ENCODE measurements at regions not wholly inside any gene's neighbourhood (a gene's known extent, or its start where the extent isn't known, plus 50 kb on each side); places are given as distances from the start of the nearest gene placed in this dataset.
"Not testable (repeated sequence)": the region's sequence is repeated elsewhere in the genome, so short reads cannot be mapped to it uniquely, and the experiment has no call there.

GRCh38 chr12:65740873-65741600, 83.2 kb upstream of the HMGA2 start:
- peak overlapping the region; percentile 36 to 59 for H3K4me3 ChIP-seq (ENCODE audit: low read length in 2 of 2)
- H3K27me3 ChIP-seq (ENCODE audit: control insufficient read depth in 1 of 2, insufficient read depth in 2 of 2, low read length in 1 of 2), result no peaks in the 10 kb centered on the region
- H3K9me3 ChIP-seq (ENCODE audit: control insufficient read depth, low read length), result no peaks in the 10 kb centered on the region
- no peaks in the 10 kb centered on the region for H3K4me1 ChIP-seq (ENCODE audit: control insufficient read depth in 1 of 2, insufficient read depth in 2 of 2, low read length in 2 of 2)
- peak; percentile 81 for ATAC-seq (ENCODE audit: low FRiP score)
- 17 to 19% methylated on average over 34 to 42 of the region's 42 CpGs for WGBS, 2 donors
- intact Hi-C loops (cut with DNase I), result no loop called here
- DNase-seq, result peak; percentile 68 to 87
- no peak overlapping the region for H3K27ac ChIP-seq (ENCODE audit: low read depth in 1 of 2, low read length in 2 of 2)
- H3K36me3 ChIP-seq (ENCODE audit: control insufficient read depth in 1 of 2, insufficient read depth in 2 of 2, low read length in 1 of 2), result no peaks in the 10 kb centered on the region

DNA sequence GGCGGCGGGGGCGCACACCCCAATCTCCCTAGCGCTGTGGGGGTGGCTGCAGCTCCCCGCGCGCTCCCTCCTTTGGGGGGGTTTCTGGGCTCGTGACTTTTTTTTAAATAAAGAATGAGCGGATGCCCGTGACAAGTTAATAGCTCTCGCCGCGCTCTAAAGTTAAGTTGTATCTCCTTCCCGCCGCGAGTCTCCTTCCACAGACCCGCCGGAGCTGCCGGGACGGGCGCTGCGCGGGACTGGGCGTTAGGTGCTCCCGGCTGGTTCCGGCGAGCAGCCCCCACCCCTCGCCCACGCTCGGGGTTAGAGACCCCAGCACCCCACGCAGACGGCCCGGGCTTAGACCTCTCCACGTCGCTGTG, 82.6 kb upstream of the HMGA2 start:
- DNase-seq (no peak), ATAC-seq (ENCODE audit: low FRiP score) (peak; percentile 55)
- intact Hi-C loops (cut with DNase I), result no loop called here
- peak overlapping the region; percentile 50 to 59 for H3K4me3 ChIP-seq (ENCODE audit: low read length in 2 of 2)
- H3K27me3 ChIP-seq (ENCODE audit: control insufficient read depth in 1 of 2, insufficient read depth in 2 of 2, low read length in 1 of 2), result no peaks in the 10 kb centered on the region
- no peaks in the 10 kb centered on the region for H3K36me3 ChIP-seq (ENCODE audit: control insufficient read depth in 1 of 2, insufficient read depth in 2 of 2, low read length in 1 of 2)
- 1 to 2% methylated on average over 28 to 35 of the region's 35 CpGs for WGBS, 2 donors
- no peaks in the 10 kb centered on the region for H3K4me1 ChIP-seq (ENCODE audit: control insufficient read depth in 1 of 2, insufficient read depth in 2 of 2, low read length in 2 of 2)
- H3K27ac ChIP-seq (ENCODE audit: low read depth in 1 of 2, low read length in 2 of 2), result no peak overlapping the region
- H3K9me3 ChIP-seq (ENCODE audit: control insufficient read depth, low read length), result no peaks in the 10 kb centered on the region

- Histone ChIP-seq H3K4me1 (ENCODE audit: control insufficient read depth in 1 of 2, insufficient read depth in 2 of 2, low read length in 2 of 2) (no peaks in the 10 kb centered on the region), H3K27ac (ENCODE audit: low read depth in 1 of 2, low read length in 2 of 2) (no peak overlapping the region), H3K27me3 (ENCODE audit: control insufficient read depth in 1 of 2, insufficient read depth in 2 of 2, low read length in 1 of 2) (no peaks in the 10 kb centered on the region), H3K4me3 (ENCODE audit: low read length in 2 of 2) (peak overlapping the region; percentile 50 to 59), H3K36me3 (ENCODE audit: control insufficient read depth in 1 of 2, insufficient read depth in 2 of 2, low read length in 1 of 2) (no peaks in the 10 kb centered on the region), H3K9me3 (ENCODE audit: control insufficient read depth, low read length) (no peaks in the 10 kb centered on the region)
- WGBS, 2 donors, result 5% methylated on average over 73 to 87 of the region's 87 CpGs
- peak; percentile 43 for ATAC-seq (ENCODE audit: low FRiP score)
- peak in 1 of 2 donors; percentile 78 for DNase-seq
- intact Hi-C loops (cut with DNase I), result no loop called here
Observed at GRCh38 chr12:65742018-65743010, 82.0 kb upstream of the HMGA2 start.

GRCh38 chr12:65744236-65744840, 79.9 kb upstream of the HMGA2 start:
- H3K27ac ChIP-seq (ENCODE audit: low read depth in 1 of 2, low read length in 2 of 2); H3K27me3 ChIP-seq (ENCODE audit: control insufficient read depth in 1 of 2, insufficient read depth in 2 of 2, low read length in 1 of 2); ATAC-seq (ENCODE audit: low FRiP score); H3K4me1 ChIP-seq (ENCODE audit: control insufficient read depth in 1 of 2, insufficient read depth in 2 of 2, low read length in 2 of 2); DNase-seq; H3K4me3 ChIP-seq (ENCODE audit: low read length in 2 of 2); H3K9me3 ChIP-seq (ENCODE audit: control insufficient read depth, low read length); H3K36me3 ChIP-seq (ENCODE audit: control insufficient read depth in 1 of 2, insufficient read depth in 2 of 2, low read length in 1 of 2); intact Hi-C loops (cut with DNase I): not testable (repeated sequence)
- WGBS, 2 donors, result 96 to 99% methylated on average over 22 to 30 of the region's 30 CpGs

DNA sequence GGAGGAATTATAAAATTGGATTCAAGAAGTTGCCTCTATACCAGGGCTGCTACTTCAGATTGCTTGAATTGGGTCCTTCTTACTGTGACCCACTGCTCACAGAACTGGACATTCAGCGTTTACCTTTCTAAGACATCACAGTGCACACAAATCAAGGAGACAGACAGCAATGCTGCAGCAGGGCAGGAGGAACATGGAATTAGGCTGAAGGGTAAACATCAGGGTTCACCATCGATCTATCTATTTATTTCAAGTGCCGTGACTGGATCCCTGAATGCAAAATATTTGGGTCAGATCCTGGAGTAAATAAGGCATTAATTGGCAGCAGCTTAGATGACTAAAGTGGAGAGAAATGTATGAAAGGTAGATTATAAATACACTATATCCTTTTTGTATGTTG, 76.9 kb upstream of the HMGA2 start:
- Histone ChIP-seq H3K27me3 (ENCODE audit: control insufficient read depth in 1 of 2, insufficient read depth in 2 of 2, low read length in 1 of 2) (no peaks in the 10 kb centered on the region), H3K4me1 (ENCODE audit: control insufficient read depth in 1 of 2, insufficient read depth in 2 of 2, low read length in 2 of 2) (no peaks in the 10 kb centered on the region), H3K27ac (ENCODE audit: low read depth in 1 of 2, low read length in 2 of 2) (no peak overlapping the region), H3K36me3 (ENCODE audit: control insufficient read depth in 1 of 2, insufficient read depth in 2 of 2, low read length in 1 of 2) (no peaks in the 10 kb centered on the region), H3K4me3 (ENCODE audit: low read length in 2 of 2) (no peak overlapping the region), H3K9me3 (ENCODE audit: control insufficient read depth, low read length) (no peaks in the 10 kb centered on the region)
- 65 to 76% methylated on average over 3 of the region's 3 CpGs for WGBS, 2 donors
- DNase-seq (no peak), ATAC-seq (ENCODE audit: low FRiP score) (no peak)
- intact Hi-C loops (cut with DNase I), result no loop called here

DNA sequence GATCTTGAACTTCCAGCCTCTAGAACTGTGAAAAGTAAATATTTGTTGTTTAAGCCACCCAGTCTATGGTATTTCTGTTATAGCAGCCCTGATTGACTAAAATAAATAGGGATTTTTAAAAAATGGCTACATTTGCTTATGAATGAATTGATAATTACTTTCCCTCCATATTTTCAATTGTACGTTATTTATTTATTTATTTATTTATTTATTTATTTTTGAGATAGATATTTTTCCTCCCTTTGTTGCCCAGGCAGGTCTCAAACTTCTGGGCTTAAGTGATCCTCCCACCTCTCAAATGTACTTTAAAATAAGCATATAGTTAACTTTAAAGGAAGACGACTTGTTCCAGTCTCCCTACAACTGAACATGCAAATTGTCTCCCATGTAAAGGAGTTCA, 76.0 kb upstream of the HMGA2 start:
- H3K9me3 ChIP-seq (ENCODE audit: control insufficient read depth, low read length), result no peaks in the 10 kb centered on the region
- H3K4me1 ChIP-seq (ENCODE audit: control insufficient read depth in 1 of 2, insufficient read depth in 2 of 2, low read length in 2 of 2), result no peaks in the 10 kb centered on the region
- no peak overlapping the region for H3K4me3 ChIP-seq (ENCODE audit: low read length in 2 of 2)
- ATAC-seq (ENCODE audit: low FRiP score) (no peak), DNase-seq (no peak)
- no peak overlapping the region for H3K27ac ChIP-seq (ENCODE audit: low read depth in 1 of 2, low read length in 2 of 2)
- intact Hi-C loops (cut with DNase I), result no loop called here
- no peaks in the 10 kb centered on the region for H3K36me3 ChIP-seq (ENCODE audit: control insufficient read depth in 1 of 2, insufficient read depth in 2 of 2, low read length in 1 of 2)
- H3K27me3 ChIP-seq (ENCODE audit: control insufficient read depth in 1 of 2, insufficient read depth in 2 of 2, low read length in 1 of 2), result no peaks in the 10 kb centered on the region
- WGBS, 2 donors, result 82 to 83% methylated on average over 2 of the region's 2 CpGs

GRCh38 chr12:65754290-65754689, 70.0 kb upstream of the HMGA2 start:
- 84 to 87% methylated on average over 2 of the region's 2 CpGs for WGBS, 2 donors
- H3K36me3 ChIP-seq (ENCODE audit: control insufficient read depth in 1 of 2, insufficient read depth in 2 of 2, low read length in 1 of 2), result no peaks in the 10 kb centered on the region
- DNase-seq, result no peak
- intact Hi-C loops (cut with DNase I), result no loop called here
- H3K27ac ChIP-seq (ENCODE audit: low read depth in 1 of 2, low read length in 2 of 2), result no peak overlapping the region
- no peaks in the 10 kb centered on the region for H3K4me1 ChIP-seq (ENCODE audit: control insufficient read depth in 1 of 2, insufficient read depth in 2 of 2, low read length in 2 of 2)
- H3K9me3 ChIP-seq (ENCODE audit: control insufficient read depth, low read length), result no peaks in the 10 kb centered on the region
- peaks cover 2% of the 10 kb centered on the region in 2 donors for H3K27me3 ChIP-seq (ENCODE audit: control insufficient read depth in 1 of 2, insufficient read depth in 2 of 2, low read length in 1 of 2)
- no peak overlapping the region for H3K4me3 ChIP-seq (ENCODE audit: low read length in 2 of 2)
- no peak for ATAC-seq (ENCODE audit: low FRiP score)

- DNase-seq, result no peak
- no peak for ATAC-seq (ENCODE audit: low FRiP score)
- Histone ChIP-seq H3K9me3 (ENCODE audit: control insufficient read depth, low read length) (no peaks in the 10 kb centered on the region), H3K4me1 (ENCODE audit: control insufficient read depth in 1 of 2, insufficient read depth in 2 of 2, low read length in 2 of 2) (no peaks in the 10 kb centered on the region), H3K36me3 (ENCODE audit: control insufficient read depth in 1 of 2, insufficient read depth in 2 of 2, low read length in 1 of 2) (no peaks in the 10 kb centered on the region), H3K27ac (ENCODE audit: low read depth in 1 of 2, low read length in 2 of 2) (no peak overlapping the region), H3K27me3 (ENCODE audit: control insufficient read depth in 1 of 2, insufficient read depth in 2 of 2, low read length in 1 of 2) (peaks cover 2% of the 10 kb centered on the region in 2 donors), H3K4me3 (ENCODE audit: low read length in 2 of 2) (no peak overlapping the region)
- intact Hi-C loops (cut with DNase I), result no loop called here
- 42 to 44% methylated on average over 8 of the region's 8 CpGs for WGBS, 2 donors
Observed at GRCh38 chr12:65754744-65755595, 69.3 kb upstream of the HMGA2 start.
